GM21381 (cell line): ENCODE measurements at regions not wholly inside any gene's neighbourhood (a gene's known extent, or its start where the extent isn't known, plus 50 kb on each side); places are given as distances from the start of the nearest gene placed in this dataset.

ENCODE experiments used
- ATAC-seq: cut with Tn5 transposase; IDR thresholded peaks from one replicate; pipeline ENCODE4 v1.9.1; 2021; ENCODE audit warnings: mild to moderate bottlenecking, moderate library complexity; ENCODE audit not compliant: unreplicated experiment

DNA sequence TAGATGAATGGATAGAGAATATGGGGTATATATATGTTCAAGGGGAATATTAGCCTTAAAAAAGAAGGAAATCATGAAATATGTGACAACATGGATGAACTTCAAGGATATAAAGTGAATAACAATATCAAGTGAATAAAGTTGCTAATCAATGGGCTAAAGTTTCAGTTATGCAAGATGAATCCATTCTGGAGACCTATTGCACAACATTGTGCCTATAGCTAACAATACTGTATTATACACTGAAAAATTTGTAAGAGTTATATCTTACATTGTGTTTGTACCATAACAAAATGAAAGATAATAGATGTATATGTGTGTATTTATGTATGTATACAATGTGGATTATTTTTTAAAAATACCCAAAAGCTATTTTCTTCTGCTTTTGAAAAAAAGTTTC is 96.3 kb upstream of the DPYD start:
- ATAC-seq, result no peak

DNA sequence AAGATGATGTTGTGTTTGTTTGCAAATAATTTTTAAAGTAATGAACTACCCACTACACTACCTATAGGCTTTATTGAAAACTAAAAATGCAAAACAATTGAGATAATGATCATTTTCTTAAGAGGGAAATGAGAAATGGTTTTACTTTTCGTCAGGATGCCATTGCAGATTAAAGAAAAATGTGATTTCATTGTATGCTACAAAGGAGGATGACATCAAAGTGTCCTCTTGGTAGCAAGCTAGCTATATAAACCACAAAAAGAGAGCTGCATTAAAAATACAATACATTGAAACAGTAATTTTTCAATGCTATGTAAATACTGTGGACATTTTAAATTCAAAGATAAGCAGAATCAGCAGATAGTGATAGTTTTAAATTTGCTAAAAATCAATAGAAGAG is 87.5 kb upstream of the DPYD start:
- no peak for ATAC-seq

DNA sequence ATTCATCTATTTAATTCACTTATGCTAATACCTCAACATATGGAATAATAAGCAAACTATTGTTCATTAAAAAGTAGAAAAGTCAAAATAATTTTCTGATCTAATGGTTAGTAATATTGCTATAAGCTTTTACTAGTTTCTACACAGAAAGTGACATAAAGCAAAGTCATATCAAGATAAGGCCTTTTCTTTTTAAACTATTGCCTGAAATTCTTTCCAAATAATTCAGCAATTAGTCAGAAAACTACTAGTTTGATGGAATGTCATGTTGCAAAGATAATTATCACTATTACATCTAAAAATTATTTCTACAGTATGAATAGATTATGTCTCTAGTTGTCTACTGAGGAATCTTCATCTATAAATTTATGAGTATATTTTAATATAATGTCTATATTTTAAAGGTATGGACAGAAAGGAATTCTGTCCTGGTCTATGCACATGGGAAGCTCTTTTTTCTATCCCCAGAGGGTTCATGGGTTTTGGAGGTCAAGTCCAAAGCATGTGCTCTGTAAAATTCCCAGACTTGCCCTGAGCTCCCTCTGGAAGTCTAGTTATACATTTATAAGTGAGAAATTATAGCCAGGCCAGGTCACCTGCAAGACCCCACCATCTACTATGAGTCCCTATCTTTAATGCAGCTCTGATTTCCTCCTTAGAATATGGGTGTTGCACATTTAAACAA is 84.6 kb upstream of the DPYD start:
- ATAC-seq, result no peak

DNA sequence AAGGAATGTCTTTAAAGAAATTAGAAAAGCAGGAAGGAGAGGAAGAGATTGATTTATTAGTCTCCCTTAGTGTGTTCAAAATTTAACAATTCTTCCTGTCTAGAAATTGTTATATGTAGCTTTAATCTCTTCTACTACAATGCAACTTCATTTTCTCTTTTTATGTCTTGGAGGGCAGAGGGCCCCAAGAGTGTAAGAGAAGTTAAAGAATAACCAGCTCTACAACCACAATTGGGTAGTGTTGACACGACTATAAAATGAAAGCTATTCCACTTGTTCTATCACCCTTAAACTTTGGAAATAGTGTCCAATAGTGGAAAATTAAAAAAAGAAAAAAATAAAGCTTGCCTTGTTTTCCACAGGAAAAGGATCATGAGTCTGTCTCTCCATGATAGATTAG is 82.6 kb upstream of the DPYD start:
- ATAC-seq, result no peak

DNA sequence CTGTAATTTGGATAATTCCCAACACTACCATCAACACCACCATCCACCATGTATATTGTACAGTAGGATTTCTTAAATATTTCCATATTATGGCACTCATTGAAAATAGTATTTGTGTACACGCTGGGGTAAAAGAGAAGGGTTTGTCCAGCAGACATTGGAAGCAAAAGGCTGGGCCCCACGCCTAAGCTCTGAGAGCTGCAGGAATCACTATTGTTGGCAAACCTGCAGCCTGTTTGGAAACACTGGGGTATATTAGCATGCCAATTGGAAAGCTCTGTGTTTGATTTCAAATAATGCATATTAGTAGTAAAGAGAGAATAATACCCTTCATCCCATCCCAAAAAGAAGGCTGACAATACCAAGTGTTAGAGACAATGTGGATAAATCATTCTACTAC is 81.5 kb upstream of the DPYD start:
- ATAC-seq, result no peak

DNA sequence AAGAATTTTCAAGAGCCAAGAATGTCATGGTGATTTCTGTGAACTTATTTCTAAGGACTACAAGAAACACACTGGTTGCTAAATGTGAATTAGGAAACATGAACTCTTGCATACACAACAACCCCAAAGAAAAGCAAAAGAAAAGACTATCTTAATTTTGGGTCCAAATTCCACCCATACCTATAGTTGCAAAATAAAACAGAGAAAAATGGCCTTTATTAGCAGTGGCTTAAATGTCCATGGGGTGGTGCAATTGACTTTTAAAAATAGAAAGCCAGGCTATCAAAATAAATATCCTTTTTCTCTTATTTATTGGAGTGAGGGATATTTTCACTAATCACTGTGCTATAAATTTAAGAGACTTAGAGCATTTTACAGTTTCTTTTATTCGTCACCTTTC is 80.9 kb upstream of the DPYD start:
- no peak for ATAC-seq

DNA sequence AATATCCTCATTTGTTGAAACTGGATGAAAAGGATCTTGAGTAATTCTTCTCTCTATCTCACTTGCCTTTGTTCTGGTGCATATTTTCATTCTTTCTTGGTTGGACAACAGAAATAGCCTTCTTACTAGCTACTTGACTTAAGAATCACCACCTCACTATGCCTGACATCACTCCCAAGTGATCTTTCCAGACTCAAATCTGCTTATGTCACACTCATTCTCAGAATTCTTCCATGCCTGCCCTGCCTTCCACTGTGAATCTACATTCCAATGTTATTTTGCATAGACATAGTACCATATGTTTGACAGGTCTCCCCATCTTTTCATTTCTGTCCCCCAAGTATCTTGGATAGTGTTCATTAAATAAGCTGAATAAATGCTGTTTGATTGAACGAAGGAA is 78.5 kb upstream of the DPYD start:
- ATAC-seq, result no peak

DNA sequence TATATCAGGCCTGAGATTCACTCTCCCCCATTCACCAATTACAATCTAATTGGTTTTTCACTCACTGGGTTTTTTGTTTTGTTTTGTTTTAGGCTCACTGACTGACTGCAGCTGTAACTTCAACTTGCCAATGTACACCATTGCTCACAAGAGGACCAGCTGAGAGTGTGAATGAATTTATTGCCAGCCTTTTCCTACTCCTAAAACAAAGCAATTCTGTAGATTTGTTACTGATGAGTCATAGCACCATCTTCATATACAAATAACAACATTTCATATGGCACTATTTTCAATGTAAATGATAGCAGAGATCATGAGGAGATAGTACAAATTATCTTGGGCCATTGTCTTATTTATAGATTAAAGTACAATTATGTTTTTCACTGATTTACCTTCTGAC is 76.0 kb upstream of the DPYD start:
- no peak for ATAC-seq

DNA sequence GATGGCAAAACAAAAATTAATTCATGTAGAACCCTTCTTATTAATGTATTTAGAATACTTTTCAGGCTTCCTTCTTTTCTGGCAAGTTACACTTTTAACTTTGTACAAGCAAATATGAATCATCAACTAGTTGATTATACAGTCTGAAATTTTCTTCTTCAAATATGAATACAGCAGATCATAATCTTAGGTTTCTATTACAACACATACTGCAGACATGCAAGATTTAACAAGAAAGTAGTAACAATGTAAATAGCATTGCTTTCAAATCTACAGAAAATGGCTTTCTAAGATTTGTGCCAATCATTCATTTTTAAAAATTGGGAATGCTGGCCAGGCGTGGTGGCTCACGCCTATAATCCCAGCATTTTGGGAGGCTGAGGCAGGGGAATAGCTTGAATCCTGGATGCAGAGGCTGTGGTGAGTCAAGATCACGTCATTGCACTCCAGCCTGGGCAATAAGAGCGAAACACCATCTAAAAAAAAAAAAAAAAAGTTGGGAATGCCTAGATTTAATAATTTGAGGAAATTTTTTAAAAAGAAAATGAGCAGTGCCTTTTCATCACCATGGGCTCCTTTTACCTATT is 68.4 kb upstream of the DPYD start:
- no peak for ATAC-seq

DNA sequence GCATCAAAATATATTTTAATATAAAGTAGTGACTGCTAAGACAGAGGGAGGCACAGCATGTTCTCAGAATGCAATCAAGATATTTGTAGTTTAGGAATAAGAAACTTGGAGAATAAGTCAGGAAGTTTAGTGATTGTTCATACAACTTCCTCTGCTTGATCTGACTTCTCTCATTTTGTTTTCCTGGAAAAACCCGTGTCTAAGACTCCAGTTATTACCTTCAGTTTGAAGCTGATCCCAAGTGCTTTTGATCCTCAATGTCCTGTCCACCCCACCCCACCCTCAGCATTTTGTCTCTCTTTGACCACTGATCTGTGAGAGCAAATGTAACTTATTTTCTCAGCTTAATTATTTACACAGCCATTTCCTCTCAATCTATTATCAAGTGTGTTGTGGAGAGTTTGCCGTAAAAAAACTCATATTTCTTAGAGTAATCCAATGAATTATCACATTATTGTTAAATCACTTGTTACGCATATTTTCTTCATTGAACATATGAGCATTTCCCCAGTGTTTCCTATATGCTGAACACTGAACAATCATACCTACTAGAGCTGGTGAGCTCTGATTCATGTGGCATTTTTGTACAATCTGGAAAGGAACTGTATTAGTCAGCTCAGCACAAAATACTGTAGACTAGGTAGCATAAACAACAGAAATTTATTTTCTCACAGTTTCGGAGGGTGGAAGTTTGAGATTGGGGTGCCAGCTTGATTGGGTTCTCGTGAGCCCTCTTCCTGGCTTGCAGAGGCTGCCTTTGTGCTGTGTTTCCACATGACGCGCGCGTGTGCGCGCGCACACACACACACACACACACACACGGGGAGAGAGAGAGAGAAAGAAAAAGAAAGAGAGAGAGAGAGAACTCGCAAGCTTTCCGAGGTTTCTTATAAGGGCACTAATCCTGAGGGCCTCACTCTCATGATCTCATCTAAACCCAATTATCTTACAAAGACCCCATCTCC is 65.5 kb upstream of the DPYD start:
- ATAC-seq, result no peak

DNA sequence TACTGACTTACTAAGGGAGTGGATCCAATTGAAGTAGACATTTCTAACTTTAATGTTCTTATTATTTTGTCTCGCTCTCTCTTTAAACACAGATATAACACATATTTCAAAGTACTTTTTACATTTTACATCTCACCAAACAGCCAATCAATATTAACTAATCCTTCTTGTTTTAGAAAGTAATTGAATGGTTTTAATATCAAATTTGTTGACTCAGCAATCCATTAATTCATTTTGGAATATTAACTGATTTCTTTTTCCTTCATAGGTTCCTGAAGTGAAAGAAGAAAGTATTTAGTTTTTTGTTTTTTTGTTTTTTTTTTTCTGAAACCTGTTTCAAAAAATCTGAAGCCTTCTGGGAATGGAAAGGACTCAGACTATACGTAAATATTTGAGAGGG is 62.3 kb upstream of the DPYD start:
- no peak for ATAC-seq

DNA sequence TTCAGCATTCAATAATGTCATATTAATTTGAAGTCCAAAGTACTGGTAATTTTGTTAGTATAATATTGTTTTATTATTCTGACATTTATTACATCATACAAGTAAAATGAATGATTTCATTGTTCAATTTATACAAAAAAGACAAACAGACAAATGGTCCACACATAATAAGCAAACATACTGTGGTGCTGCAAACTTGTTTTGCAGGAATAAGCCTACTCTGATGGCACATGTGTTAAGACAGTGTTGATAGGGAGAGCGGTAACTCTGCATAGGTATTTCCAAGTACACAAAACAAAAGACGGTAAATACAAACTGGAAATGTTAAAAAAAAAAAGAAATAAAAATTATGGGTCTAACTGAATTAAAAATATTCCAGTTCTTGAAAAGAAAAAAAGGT is 59.7 kb upstream of the DPYD start:
- no peak for ATAC-seq

DNA sequence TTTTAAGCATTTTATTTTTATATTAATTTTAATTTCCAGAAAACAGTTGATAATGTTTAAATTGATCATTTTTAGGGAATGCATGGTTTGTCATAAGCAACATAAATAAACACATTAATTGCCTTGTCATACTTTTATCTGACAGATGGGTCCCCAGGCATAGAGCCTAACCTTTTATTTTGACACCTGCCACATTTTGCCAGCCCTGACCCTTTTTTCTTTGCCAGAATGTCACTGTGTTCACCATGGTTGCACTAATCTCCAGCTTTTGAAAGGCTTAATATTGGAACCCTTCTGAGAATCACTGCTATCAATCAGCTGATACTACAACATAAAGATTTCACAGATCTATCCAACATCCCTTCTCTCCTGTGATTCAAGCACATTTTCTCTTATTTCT is 56.0 kb upstream of the DPYD start:
- ATAC-seq, result no peak
